GM18498 (cell line): ENCODE measurements at regions not wholly inside any gene's neighbourhood (a gene's known extent, or its start where the extent isn't known, plus 50 kb on each side); places are given as distances from the start of the nearest gene placed in this dataset.
"Not testable (repeated sequence)": the region's sequence is repeated elsewhere in the genome, so short reads cannot be mapped to it uniquely, and the experiment has no call there.

Experiments
- ATAC-seq: cut with Tn5 transposase; IDR thresholded peaks from one replicate; pipeline ENCODE4 v1.9.1; 2021; ENCODE audit warnings: mild to moderate bottlenecking, moderate library complexity; ENCODE audit not compliant: unreplicated experiment

- ATAC-seq: peak; percentile 11
Observed at GRCh38 chrX:52261125-52261462, 76.4 kb downstream of the MAGED4 start.

- ATAC-seq: peak; percentile 99
Observed at GRCh38 chrX:52261463-52262194, 76.9 kb downstream of the MAGED4 start.

- ATAC-seq: no peak
Observed at GRCh38 chrX:52262195-52262546, 77.5 kb downstream of the MAGED4 start.

GRCh38 chrX:52263417-52263816 lies 78.7 kb downstream of the MAGED4 start:
- no peak for ATAC-seq

GRCh38 chrX:52265713-52266112 lies 81.0 kb downstream of the MAGED4 start:
- ATAC-seq: no peak

- not testable (repeated sequence) for ATAC-seq
Observed at GRCh38 chrX:52268502-52268901, 83.8 kb downstream of the MAGED4 start.

- ATAC-seq: no peak
Observed at GRCh38 chrX:52270453-52271116, 85.9 kb downstream of the MAGED4 start.

GRCh38 chrX:52271206-52271605 lies 86.5 kb downstream of the MAGED4 start:
- no peak for ATAC-seq

GRCh38 chrX:52277666-52278065 lies 91.2 kb upstream of the XAGE2 start:
- no peak for ATAC-seq

- no peak for ATAC-seq
Observed at GRCh38 chrX:52280812-52281211, 88.0 kb upstream of the XAGE2 start.

- ATAC-seq: no peak
Observed at GRCh38 chrX:52284865-52285264, 84.0 kb upstream of the XAGE2 start.

GRCh38 chrX:52298968-52299367 lies 69.9 kb upstream of the XAGE2 start:
- ATAC-seq: not testable (repeated sequence)

- not testable (repeated sequence) for ATAC-seq
Observed at GRCh38 chrX:52308532-52308931, 60.3 kb upstream of the XAGE2 start.
